Left lobe of liver (tissue), 2 donors: ENCODE measurements at regions not wholly inside any gene's neighbourhood (a gene's known extent, or its start where the extent isn't known, plus 50 kb on each side); places are given as distances from the start of the nearest gene placed in this dataset.
"Not testable (repeated sequence)": the region's sequence is repeated elsewhere in the genome, so short reads cannot be mapped to it uniquely, and the experiment has no call there.

ENCODE experiments used
- ATAC-seq: fragments of 200-7000 bp; cut with Tn5 transposase; one replicate; pipeline ENCODE4 v1.9.1; 2020; ENCODE audit warnings: mild to moderate bottlenecking, moderate library complexity
- DNase-seq: peaks from one replicate; pipeline ENCODE4 v3.0.0-alpha.2; 2020; ENCODE audit warnings: low spot score
- donor health status: DM: no; HTN: no; CAD: no; lungs with moderate emphysema.
- donor health status: DM: no; HTN: yes; CAD: no.

DNA sequence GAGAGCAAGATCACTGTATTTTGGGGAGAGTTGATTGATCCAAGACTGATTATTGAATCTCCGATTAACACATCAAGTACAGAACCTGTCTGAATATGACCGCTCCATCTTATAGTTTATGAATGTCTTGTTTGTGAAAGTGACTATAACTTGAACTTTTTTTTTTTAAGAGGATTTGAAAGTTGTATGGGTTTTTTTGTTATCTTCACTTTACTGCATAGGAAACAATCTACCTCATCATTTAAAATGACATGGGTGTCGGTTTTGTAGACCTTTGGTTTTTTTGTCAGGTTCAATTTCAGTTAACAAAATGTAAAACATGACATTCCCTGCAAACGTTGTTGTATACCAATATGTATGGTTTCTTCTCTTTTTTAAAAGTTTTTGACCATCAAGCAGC, 103.0 kb upstream of the NUDT6 start:
- DNase-seq (no peak), ATAC-seq (no peak)

DNA sequence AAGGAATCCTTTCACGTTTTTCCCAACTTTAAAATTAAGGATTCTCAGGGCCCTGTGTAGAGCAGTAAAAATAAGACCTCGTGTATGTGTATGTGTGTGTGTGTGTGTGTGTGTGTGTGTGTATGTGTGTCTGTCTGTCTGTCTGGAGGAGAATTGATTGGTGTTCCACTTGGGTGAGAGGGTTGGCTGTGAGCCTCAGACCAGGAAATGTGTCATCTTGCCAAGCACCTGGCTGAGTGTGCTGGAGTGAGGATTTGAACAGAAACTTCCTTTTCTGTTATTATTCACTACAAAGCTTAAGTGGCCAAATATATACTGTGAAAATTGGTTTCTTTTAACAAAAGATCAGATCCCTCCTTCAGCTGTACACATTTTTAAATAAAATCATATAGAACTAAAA, 103.6 kb upstream of the NUDT6 start:
- DNase-seq = not testable (repeated sequence)
- peak; percentile 44 for ATAC-seq

DNA sequence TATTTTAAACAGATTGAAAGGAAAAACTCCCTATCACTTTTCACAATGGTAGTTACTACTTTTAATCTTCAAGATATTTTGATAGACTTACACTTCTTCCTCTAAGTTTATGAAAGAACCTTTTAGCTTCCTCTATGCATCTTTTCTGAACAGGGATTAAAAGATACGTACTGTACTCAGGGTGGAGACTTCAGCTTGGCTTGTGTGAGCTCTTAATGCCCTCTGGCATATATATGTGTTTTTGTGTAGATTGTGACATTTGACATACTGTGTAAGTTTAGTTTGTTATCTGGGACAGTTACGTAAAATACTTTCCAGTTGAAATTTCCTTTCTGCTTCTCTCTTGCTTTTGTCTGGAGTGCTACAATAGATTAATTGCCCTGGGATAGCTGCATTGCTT, 109.3 kb upstream of the NUDT6 start:
- no peak for DNase-seq
- no peak for ATAC-seq

DNA sequence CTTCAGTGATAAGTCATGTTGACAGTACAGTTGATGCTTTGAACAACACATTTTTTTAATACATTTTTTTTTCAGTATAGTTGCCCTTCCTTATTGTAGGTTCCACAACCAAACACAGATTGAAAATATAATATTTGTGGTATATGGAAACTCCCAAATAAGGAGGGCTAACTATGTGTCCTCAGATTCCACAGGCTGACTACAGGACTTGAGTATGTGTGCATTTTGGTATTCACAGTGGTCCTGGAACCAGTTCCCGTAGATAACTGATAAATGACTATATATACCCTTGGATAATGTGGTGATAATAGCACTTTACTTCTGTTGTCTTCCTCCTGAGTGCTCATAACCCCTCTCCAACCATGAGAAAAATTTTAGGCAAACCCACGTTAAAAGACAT, 111.6 kb upstream of the NUDT6 start:
- no peak for DNase-seq
- ATAC-seq = no peak

DNA sequence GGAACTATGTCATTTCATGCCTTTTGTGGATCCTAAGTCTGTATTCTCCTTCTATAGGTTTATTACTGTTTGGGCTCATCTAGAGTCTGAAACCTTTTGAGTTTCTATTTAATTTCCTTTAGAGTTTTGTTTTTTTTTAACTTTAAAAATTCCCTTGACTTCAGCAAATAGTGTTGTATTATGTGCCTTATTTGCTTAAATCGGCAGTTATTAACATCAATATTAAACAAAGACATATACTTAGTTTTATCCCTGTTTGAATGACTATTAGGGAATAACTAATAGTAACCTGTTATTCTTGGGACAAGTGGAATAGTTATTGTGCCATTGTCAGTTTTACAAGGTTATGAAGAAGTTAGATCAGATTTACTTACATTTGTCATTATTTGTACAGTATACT, 112.8 kb upstream of the NUDT6 start:
- DNase-seq (no peak), ATAC-seq (no peak)

DNA sequence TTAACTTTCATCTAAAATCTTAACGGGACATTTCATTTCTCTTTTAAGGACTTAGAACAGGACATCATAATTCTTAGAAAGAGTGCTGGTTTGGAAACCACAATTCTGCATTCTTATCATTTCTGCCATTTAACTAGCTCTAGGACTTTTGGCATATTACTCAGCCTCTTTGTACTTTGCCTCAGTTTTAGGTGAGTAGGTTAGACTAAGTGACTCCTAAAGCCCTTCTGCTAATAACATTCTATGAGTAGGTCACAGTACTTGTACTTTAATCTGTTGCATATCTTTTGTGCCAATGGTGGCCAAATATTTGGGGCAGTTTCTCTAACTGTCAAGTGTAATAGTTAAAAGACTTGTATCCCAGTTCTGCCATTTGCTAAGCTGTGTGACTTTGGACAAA, 115.4 kb upstream of the NUDT6 start:
- DNase-seq = no peak
- peak; percentile 56 for ATAC-seq

DNA sequence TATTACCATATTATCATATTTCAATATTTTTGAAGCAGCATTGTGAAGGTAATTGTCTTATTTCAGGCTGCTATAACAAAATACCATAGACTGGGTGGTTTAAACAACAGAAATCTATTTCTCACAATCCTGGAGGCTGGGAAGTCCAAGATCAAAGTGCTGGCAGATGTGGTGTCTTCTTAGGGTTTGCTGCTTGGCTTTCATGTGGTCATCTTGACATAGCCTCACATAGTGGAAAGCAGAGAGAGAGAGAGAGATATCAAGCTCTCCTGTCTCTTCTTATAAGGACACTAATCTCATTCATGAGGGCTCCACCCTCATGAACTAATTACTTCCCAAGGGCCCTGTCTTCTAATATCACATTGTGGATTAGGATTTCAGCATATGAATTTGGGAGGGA, 119.7 kb upstream of the NUDT6 start:
- ATAC-seq (no peak), DNase-seq (no peak)

DNA sequence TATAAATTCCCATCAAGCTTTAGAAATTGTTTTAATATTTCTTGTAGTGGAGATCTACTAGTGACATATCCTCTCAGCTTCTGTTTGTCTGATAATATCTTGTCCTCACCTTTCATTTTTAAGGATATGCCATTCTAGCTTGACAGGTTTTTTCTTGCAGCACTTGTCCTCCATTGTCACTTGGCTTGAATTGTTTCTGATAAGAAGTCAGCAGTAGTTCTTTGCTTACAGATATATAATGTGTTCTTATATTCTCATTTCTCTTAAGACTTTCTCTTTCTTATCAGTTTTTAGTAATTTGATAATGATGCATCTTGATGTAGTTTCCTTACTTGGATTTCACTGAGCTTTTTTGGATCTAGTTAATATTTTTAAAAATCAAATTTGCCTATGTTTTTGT, 120.6 kb upstream of the NUDT6 start:
- no peak for ATAC-seq
- DNase-seq = no peak

DNA sequence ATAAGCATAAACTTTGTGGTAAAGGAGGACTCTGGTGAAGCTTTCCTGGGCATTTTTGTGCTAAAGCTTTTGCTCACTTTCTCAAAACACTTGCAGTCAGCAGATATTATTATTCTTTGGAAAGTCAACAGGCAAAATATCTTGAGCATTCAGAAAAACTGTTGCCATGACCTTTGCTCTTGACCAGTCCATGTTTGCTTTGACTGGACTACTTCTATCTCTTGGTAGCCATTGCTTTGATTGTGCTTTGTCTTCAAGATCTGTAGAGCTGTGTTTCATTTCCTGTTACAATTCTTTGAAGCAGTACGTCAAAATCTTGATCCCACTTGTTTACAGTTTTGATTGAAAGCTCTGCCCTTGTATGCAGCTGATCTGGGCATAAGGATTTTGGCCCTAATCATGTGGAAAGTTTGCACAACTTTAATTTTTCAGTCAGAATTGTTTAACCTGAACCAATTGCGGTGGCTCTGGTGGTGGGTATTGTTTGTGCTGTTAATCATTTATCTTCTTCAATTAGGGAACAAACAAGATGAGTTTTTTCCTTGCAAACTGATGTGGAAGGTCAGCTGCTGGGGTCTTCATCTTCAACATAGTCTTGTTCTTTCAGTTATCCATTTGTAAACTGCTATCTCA, 121.5 kb upstream of the NUDT6 start:
- ATAC-seq (no peak), DNase-seq (no peak)

DNA sequence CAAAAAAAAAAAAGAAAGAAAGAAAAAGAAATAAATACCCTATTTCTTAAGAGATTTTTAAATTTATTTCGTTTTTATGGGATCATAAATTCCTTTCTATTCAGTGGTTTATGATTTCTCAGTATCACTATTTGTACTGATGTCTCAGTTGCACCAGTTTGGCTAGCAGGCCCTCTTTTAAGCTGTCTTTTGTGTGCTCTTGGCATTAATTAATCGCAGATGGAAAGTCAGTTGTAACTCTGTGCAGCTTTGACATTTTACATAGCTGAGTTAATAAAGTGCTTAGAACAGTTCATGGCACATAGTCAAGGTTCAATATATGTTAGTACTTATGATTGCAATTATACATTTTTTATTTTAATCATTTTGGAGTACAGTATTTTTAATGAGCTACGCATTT, 123.7 kb upstream of the NUDT6 start:
- ATAC-seq (no peak), DNase-seq (no peak)

DNA sequence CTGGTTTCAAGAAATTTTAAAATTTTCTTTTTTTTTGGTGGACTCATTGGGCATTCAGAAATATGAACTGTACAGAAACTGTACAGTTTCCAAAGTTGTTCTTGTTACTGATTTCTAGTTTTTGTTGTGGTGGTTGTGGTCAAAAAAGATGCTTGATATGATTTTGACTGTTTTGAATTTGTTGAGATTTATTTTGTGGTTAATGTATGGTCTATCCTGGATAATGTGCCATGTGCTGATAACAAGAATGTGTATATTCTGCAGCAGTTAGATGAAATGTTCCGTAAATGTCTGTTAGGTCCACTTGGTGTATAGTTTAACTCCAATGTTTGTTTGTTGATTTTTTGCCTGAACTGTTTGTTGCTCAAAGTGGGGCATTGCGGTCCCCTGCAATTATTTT, 127.6 kb upstream of the NUDT6 start:
- no peak for ATAC-seq
- DNase-seq = no peak

DNA sequence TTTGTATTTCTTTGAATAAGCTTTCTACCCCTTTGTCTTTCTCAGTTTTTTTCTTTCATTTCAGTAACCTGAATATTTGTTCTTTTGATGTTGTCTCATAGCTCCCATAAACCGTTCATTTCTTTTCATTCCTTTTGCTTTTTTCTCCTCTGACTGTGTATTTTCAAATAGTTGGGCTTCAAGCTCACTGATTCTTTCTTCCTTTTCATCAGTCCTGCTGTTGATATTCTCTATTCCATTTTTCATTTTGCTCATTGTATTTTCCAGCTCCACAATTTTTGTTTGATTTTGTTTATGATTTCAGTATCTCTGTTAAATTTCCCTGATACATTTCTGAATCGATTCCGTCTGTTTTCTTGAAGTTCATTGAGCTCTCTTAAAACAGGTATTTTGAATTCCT, 129.6 kb upstream of the NUDT6 start:
- DNase-seq = no peak
- ATAC-seq = no peak

DNA sequence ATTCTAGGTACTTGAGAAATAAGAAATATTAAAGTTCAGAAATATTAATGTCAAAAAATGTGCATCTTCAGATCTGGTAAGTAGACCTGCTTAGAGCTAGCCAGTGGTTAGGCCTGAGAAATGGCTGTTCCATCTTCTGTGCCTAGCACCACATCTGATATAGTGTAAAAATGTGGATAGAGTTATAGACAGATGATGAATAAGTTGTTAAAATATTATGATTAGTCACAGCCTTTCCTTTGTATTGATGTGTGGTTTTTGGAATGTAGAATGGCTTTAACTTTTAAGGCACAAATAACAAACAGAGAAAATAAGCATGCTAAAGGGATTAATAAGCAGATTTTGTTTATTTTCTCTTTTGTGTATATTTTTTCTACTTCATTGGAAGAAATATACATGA, 133.5 kb upstream of the NUDT6 start:
- no peak for ATAC-seq
- no peak for DNase-seq

DNA sequence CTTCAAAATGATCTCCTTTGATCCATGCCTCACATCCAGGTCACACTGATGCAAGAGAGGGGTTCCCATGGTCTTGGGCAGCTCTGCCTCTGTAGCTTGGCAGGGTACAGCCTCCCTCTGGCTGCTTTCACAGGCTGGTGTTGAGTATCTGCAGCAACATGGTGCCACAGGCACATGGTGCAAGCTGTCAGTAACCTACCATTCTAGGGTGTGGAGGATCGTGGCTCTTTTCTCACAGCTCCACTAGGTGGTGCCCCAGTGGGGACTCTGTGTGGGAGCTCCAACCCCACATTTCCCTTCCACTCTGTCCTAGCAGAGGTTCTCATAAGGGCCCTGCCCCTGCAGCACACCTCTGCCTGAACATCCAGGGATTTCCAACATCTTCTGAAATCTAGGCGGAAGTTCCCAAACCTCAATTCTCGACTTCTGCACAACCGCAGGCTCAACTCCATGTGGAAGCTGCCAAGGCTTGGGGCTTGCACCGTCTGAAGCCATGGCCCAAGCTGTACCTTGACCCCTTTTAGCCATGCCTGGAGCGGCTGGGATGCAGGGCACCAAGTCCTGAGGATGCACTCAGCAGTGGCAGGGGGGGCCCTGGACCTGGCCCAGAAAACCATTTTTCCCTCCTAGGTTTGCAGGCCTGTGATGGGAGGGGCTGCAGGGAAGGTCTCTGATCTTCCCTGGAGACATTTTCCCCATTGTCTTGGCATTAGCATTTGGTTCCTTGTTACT, 137.8 kb upstream of the NUDT6 start:
- ATAC-seq (no peak), DNase-seq (no peak)

DNA sequence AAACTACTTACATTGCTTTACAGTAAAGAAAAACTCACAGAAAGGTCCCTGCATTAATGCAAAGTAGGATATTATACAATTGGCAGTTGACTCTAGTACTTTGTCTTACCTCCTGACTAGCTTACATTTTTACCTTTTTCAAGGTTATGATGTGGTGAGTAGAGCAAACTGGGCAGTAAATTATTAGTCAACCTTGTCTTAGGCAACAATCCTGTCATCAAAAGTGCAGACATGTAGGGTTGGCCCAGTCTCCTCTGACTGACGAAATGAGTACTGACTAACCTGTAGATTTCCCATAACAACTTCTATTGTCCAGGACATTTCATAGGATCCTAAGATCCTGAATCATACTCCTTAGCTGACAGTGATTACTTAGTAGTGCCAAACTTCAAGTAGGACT, 142.0 kb upstream of the NUDT6 start:
- DNase-seq (no peak), ATAC-seq (peak; percentile 97)

DNA sequence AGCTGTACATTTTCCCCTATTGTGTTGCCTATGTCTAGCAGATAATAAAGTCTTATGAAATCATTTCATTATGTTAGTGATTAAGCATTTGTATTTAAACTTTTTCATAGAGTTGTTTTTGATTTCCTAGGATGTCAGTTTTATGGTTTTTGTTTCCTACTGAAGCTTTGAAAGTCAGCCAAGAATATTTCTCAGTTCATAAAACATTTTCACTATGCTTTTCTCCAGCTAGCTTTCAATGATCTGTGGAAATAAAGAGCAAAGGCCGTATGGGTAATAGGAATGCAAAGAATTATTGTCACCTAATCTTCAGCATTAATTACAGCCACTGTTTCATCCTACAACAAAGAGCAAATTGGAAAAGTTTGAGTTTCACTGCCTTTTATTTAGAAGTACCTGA, 145.7 kb upstream of the NUDT6 start:
- DNase-seq = no peak

DNA sequence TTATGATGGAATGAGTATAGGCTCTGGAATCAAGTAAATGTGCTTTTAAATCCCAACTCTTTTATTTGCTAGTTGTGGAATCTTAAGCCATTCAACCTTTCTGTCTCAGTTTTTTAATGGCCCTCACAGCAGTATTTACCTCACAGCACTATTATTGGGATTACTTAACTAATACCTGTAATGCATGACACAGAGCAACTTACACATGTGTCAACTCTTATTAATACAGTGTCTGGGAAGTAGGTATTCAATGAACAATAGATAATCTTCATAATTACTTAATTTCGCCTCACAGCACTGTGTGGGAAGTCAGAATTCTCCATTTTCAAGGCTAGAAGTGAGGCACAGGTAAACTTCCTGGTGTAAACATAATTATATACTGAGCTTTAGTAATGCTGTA, 149.7 kb upstream of the NUDT6 start:
- ATAC-seq = no peak

More for the DNA sequence above, 145.7 kb upstream of the NUDT6 start:
- ATAC-seq = no peak

DNA sequence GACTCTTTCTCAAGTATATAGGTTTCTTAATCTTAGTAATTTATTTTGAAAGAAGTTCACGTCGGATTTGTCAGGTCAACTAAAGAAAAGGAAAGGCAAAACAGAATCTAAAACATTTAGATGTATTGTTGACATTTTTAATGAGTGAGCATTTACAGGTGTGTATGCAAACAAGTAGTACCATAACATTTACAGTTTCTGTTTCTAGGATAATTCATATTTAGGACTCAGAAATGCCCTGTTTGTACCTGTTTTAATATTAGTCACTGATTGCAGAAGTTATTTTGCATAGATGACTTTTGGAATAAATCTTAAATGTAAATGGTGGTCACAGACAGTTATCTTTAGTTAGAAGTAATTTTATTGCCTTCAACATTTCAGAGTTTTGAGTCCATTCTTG, 151.3 kb upstream of the NUDT6 start:
- DNase-seq = no peak
- no peak for ATAC-seq

More for the DNA sequence above, 149.7 kb upstream of the NUDT6 start:
- DNase-seq = no peak

DNA sequence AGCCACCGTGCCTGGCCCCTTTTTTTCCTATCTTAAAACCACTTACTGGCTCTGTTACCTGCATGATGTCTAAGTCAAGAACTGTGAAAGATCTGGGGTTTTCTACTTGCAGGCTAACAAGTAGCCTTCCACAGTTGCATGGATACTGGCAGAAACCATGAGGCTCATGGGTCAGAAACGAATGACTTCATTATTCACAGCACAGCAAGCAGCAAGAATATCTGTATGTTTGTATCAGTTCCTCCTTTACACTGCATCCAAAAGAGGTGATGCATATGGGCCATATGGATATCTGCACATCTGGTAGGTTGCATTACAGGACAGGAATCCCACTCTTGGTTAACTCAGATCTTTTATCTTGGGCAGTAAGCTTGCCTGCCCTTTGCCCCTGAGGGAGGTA, 154.9 kb upstream of the NUDT6 start:
- DNase-seq = no peak

DNA sequence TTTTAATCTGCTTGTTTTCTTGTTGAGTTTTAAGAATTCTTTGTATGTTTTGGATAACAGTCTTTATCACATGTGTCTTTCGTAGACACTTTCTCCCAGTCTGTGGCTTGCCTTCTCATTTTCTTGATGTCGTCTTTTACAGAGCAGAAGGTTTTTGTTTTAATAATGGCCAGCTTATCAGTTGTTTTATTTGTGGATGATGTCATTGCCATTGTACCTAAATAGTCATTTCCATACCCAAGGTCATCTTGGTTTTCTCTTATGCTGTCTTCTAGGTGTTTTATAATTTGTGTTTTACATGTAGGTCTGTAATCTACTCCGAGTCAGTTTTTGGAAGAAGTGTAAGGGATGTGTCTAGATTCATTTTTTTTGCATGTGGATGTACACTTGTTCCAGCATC, 159.6 kb upstream of the NUDT6 start:
- DNase-seq = no peak
- ATAC-seq = no peak

More for the DNA sequence above, 154.9 kb upstream of the NUDT6 start:
- ATAC-seq = no peak

DNA sequence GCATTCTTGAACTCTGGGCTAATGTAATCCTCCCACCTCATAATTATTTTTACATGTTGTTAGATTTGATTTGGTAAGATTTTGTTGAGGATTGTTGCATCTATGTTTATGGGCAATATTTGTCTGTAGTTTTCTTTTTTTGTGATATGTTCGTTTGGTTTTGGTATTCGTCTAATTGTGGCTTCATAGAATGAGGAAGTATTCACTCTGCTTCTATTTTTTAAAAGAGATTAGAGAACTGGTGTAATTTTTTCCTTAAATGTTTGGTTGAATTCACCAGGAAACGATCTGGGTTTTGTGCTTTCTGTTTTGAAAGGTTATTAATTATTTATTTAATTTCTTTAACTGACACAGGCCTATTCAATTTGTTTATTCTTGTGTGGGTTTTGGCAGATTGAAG, 161.2 kb upstream of the NUDT6 start:
- DNase-seq = no peak
- no peak for ATAC-seq

DNA sequence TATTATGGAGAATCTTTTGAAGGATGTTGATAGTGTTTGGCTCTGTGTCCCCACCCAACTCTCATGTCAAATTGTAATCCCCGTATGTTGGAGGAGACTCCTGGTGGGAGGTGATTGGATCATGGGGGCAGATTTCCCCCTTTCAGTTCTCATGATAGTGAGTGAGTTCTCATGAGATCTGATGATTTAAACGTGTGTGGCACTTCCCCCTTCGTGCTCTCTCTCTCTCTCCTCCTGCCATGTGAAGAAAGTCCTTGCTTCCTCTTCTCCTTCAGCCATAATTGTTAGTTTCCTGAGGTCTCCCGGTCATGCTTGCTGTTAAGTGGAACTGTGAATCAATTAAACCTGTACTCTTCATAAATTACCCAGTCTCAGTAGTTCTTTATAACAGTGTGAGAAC, 166.1 kb upstream of the NUDT6 start:
- no peak for DNase-seq
- no peak for ATAC-seq

DNA sequence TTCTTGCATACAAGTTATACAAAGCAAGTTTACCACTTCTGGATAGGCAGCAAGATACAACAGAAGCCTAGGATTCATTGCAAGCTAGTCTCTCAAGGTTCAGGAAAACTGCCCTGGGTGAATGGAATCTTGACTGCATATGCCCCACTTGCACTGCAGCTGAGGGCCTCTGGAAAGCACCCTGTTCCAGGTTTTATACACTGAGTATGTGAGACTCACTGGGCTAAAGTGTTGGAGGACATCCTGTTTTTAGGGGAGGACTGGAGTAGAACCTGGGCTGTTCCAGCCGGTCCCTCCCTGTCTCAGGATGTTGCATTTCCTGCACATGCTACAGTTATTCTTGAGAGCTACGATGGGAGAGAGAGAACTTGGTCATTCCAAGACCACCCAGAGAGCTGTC, 168.5 kb upstream of the NUDT6 start:
- ATAC-seq (no peak), DNase-seq (no peak)
